ENCODE measurements at regions not wholly inside any gene's neighbourhood (a gene's known extent, or its start where the extent isn't known, plus 50 kb on each side); places are given as distances from the start of the nearest gene placed in this dataset.

- H3K4me3 ChIP-seq (ENCODE audit: low read depth, low read length) = no peak overlapping the region
- peak; percentile 12 for DNase-seq (ENCODE audit: low read depth)
- TF ChIP-seq, protein P1, sequence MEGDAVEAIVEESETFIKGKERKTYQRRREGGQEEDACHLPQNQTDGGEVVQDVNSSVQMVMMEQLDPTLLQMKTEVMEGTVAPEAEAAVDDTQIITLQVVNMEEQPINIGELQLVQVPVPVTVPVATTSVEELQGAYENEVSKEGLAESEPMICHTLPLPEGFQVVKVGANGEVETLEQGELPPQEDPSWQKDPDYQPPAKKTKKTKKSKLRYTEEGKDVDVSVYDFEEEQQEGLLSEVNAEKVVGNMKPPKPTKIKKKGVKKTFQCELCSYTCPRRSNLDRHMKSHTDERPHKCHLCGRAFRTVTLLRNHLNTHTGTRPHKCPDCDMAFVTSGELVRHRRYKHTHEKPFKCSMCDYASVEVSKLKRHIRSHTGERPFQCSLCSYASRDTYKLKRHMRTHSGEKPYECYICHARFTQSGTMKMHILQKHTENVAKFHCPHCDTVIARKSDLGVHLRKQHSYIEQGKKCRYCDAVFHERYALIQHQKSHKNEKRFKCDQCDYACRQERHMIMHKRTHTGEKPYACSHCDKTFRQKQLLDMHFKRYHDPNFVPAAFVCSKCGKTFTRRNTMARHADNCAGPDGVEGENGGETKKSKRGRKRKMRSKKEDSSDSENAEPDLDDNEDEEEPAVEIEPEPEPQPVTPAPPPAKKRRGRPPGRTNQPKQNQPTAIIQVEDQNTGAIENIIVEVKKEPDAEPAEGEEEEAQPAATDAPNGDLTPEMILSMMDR (IDR thresholded peaks at IDR 0.05; ENCODE audit: low read depth, low read length, missing control alignments) = peak; percentile 60
Observed at GRCh38 chr5:168047043-168047668, 244.3 kb upstream of the WWC1 start.

DNA sequence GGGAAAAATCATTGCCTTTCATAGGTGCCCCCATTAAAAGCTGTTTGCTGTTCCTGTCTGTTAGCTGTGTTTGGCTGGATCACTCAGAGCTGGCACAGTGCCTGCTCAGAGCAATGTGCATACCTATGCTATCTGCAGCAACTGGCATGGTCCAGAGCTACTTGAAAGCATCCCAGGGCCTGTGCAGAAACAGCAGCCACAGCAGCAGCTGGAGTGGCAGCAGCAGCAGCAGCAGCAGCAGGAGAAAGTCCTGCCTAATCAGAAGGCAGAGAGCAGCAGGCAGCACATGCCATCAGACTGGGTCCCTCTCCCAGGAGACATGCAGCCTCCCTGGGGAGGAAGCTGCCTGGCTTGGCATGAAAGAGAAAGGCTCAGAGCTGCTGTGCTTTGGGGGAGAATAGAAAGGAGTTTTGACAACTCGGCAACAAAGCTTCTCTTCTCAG lies 243.8 kb upstream of the WWC1 start:
- TF ChIP-seq, protein P1 (IDR thresholded peaks at IDR 0.05; ENCODE audit: low read depth, low read length, missing control alignments) = no peak
- DNase-seq (ENCODE audit: low read depth) = no peak
- no peak overlapping the region for H3K4me3 ChIP-seq (ENCODE audit: low read depth, low read length)

DNA sequence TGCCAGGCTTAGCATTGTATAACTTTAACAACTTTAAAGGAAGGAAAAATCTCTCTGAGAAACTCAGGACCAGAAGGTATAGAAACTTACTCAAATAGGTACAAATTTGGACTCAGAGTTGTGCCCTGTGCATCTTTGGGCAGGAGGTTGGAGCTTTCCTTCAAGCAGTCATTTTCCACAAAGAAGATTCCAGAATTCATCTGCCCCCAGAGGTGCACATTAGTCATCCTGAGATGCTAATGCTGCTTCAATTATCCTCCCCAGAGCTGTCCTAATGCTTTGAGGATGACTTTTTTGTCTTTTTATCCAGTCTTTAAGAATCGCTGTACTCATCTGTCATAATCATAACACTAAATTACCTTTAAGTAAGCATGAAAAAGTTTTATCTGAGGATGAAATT lies 243.0 kb upstream of the WWC1 start:
- DNase-seq (ENCODE audit: low read depth) = no peak
- no peak overlapping the region for H3K4me3 ChIP-seq (ENCODE audit: low read depth, low read length)
- TF ChIP-seq, protein P1 (IDR thresholded peaks at IDR 0.05; ENCODE audit: low read depth, low read length, missing control alignments) = no peak

DNA sequence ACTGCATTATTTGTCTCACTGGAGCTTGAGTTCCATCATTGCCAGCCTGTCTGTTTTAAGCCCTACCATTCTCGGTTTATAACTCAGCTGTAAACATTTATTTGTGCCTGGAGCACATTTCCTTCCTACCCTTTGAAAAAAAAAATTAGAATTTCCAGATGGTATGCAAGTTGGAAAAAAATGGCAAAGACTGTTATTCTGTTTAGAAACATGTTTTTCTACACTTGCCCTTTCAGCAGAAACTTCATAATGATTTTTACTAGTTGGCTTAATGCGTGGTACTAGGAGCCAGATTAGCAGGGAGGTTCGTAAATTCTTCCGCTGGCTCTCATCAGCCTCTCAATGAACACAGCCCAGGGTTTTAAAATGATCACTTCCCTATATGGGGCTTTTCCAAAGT lies 238.8 kb upstream of the WWC1 start:
- DNase-seq (ENCODE audit: low read depth) = no peak
- TF ChIP-seq, protein P1 (IDR thresholded peaks at IDR 0.05; ENCODE audit: low read depth, low read length, missing control alignments) = no peak

GRCh38 chr5:168054091-168054490 lies 237.4 kb upstream of the WWC1 start:
- TF ChIP-seq, protein P1 (IDR thresholded peaks at IDR 0.05; ENCODE audit: low read depth, low read length, missing control alignments) = no peak
- DNase-seq (ENCODE audit: low read depth) = no peak
- no peak overlapping the region for H3K4me3 ChIP-seq (ENCODE audit: low read depth, low read length)

More for the DNA sequence above, 238.8 kb upstream of the WWC1 start:
- H3K4me3 ChIP-seq (ENCODE audit: low read depth, low read length) = no peak overlapping the region

- TF ChIP-seq, protein P1 (IDR thresholded peaks at IDR 0.05; ENCODE audit: low read depth, low read length, missing control alignments) = no peak
- H3K4me3 ChIP-seq (ENCODE audit: low read depth, low read length) = no peak overlapping the region
- no peak for DNase-seq (ENCODE audit: low read depth)
Observed at GRCh38 chr5:168055141-168055683, 236.2 kb upstream of the WWC1 start.

GRCh38 chr5:168055961-168056360 lies 235.5 kb upstream of the WWC1 start:
- TF ChIP-seq, protein P1 (IDR thresholded peaks at IDR 0.05; ENCODE audit: low read depth, low read length, missing control alignments) = no peak
- DNase-seq (ENCODE audit: low read depth) = no peak
- no peak overlapping the region for H3K4me3 ChIP-seq (ENCODE audit: low read depth, low read length)

Data from GM12864 (cell line).